Stimulated activated CD4-positive, alpha-beta T cell treated with anti-CD3 and anti-CD28 coated beads, Interleukin-12 subunit alpha, Interleukin-12 subunit beta, amount 100 ng/mL, for 4 hours (primary cell): ENCODE measurements at regions not wholly inside any gene's neighbourhood (a gene's known extent, or its start where the extent isn't known, plus 50 kb on each side); places are given as distances from the start of the nearest gene placed in this dataset.

Experiments used
- DNase-seq: peaks from one replicate; pipeline ENCODE4 v3.0.0-alpha.2; 2020

DNA sequence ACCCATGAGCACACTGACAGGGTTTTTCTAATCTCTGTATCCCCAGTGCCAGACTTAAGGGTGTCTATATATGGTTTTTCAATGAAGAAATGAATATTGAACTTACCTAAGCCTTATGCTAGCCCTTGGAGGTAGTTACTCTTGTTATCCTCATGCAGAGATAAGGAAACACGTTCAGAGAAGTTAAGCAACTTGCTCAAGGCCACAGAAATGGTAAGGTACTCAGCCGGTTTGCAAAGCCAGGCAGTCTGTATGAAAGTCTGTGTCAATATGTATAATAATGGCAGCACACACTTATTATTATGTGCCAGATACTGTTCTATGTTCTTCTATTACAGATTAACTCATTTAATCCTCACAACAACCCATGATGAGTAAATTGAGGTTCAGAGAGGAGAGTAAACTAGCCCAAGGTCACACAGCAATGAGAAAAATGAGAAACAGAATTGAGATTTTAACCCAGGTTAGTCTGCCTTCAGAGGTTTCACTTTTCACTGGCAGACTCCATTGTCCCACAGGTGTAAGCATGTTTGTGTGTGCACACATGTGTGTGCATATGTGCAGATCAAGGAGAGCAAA is 54.6 kb upstream of the CSF3R start:
- no peak for DNase-seq

DNA sequence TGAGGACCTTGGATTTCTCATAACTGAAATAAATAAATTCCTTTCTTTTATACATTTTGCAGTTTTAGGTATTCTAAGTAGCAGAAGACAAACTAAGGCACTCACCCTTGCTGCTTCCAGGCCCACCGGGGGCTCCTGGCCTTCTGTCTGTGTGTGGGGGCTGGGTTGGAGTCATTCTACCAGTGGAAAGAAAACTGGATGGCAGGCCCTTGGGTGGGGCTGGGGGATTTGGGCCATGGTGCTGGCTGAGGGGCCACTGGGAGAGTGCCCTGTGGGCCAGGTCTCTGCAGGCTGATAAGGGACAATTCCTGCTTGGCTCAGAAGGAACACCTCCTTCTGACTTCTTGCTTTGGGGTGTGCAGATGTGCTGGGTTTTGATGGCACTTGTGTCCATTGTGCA is 54.0 kb upstream of the CSF3R start:
- no peak for DNase-seq

DNA sequence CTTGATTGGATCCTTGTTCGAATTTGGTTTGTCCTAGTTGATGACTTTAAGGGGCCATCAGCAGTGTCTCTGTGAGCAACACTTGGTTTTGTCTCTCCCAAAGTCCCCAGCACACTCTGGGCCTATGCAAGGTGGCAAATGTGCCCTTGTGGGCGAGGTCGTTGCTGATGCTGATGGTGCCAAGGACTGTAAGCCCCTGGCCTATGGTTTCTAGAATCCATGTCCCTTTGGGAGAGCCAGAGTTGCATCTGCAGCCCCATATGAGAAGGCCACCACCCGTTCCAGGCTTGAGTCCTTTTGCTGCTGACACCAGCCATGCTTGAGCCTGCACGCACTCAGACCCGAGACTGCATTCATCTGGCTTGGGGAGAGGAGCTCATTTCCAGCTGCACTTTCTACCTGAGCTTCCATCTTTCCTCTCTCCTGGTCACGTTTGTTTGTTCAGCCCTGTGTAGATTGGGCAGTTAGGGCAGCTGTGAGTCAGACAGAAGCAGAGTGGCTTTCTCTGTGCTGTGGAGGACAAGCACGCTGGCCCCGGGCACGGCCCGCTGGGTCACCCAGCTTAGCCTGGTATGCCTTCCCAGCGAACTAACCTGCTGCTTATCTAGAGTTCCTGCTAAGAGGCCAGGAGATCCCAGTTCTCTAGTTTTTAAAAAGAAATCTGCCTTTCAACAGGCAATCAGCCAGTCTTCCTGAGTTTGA is 52.1 kb upstream of the CSF3R start:
- no peak for DNase-seq

DNA sequence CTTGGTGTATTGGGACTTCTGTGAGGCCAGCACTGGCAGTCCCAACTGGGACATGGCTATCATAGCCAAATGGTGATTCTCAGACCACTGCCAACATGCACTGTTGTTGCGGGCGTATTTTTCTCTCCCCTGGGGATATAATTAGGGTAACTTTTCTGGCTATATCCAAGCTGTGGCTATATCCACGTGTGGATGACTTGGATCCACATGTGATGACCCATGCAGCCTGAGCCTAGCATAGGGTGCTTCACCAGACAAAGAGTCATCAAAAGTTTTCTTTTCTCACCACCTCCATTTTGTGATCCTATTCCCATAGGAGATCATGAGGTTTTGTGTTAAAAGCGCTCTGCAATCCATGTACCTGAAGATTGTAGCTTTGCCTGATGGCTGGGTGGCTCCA is 51.2 kb upstream of the CSF3R start:
- DNase-seq = no peak

DNA sequence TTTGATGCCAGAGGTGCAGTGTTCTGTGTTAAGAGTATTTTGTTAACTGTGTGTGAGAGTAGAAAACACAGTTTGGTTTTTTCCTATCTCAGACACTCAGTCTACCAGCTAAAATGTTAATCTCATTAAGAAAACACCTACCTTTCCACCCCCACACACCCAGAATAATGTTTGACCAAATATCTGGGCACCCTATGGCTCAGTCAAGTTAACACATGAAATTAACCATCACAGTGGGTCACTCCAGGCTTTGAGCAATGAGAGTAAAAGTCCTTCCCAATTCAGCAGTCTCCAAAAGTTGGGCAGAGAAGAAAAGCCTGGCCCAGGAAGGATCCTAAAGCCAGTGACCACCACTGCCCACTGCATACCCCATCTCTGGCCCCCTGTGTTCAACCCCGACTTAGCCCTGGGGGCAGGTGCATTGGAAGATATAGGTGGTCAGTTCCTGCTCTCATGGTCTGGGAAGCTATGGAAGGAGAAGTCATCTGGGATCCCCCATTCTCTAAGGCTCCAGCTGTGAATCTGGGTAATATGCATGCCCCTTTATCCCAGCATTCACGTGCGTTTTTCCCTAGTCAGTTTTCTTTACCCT is 50.2 kb upstream of the CSF3R start:
- no peak for DNase-seq
